Esophagus mucosa (tissue), 1 donor: ENCODE measurements at regions not wholly inside any gene's neighbourhood (a gene's known extent, or its start where the extent isn't known, plus 50 kb on each side); places are given as distances from the start of the nearest gene placed in this dataset.

ENCODE experiments used
- ATAC-seq: fragments of 200-7000 bp; cut with Tn5 transposase; one replicate; pipeline ENCODE4 v1.9.1; 2020
- donor health status: DM: yes; HTN: yes; CAD: no.

DNA sequence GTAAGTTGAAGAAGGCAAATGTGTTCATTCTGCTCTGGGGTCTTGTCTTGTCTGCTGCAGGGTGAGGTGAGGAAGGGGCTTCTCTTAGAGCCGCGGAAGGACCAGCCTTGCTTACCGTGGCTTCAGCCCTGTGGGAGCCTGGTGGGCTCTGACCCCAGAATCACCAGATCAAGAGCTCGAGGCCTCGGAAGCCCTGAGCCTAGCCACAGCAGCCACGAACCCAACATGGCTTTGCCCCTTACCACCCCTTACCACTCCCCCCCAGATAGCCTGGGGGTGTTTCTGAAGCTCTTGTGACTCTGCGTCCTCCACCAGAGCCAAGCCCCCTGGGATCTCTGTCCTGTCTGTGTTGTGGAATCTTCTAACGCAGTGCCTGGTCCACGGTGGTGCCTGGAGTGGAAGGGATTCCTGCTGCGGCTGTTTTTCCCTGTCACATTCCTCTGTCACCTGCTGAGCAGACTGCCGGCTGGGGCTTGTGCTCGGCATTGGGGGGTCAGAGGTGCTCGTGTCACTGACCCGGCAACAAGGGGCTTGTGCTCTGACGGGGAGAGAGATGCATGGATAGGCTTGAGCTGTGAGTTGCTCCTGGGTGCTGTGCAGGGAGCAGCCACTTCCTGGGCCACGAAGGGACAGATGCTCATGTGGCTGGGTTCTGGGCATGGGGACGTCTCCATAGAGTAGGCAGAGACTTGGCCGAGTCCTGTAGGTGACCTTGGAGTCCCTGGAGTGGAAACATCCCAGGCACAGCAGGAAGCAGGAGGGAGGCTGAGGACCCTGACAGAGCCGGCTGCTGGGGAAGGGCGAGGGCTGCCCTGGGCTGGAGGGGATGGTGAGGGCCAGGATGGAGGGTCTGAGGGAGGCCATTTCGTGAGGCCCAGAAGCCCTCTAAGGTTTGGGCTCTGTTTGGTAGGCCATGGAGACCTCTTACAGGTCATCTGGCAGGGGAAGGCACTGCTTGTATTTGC lies 316.0 kb downstream of the QKI start:
- no peak for ATAC-seq

DNA sequence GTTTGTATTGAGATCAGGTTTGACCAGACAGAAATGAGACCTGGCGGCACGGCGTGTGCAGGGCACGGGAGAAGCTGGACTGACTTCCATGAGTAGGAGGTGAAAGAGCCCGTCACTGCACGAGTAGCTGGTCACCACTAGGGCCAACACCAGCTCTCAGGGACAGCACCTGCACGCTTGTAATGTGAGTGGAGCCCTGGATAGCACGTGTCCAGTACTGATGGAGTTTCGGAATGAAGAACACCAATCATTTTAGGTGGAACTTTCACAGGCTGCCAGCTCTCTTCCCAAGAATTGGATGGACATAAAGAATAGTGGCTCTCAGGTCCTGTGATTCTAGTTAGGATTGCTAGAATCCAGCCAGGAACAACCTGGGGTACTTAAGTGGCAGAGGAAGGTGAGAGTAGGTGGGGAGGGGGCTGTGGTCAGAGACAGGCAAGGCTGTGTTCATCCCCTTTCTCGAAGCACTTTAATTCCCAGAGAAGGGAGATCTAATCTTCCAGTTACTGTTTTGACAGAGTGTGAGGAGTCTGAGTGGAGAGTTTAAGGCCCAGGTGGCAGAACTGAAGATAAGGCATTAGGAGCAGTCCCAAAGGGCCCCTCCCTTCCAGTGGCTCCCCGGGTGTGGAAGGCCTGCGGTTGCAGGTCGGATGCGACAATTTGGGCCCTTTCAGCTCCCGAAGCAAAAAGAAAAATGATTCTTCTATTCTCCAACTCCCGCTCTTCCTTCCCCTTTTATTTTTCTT lies 314.8 kb downstream of the QKI start:
- no peak for ATAC-seq

DNA sequence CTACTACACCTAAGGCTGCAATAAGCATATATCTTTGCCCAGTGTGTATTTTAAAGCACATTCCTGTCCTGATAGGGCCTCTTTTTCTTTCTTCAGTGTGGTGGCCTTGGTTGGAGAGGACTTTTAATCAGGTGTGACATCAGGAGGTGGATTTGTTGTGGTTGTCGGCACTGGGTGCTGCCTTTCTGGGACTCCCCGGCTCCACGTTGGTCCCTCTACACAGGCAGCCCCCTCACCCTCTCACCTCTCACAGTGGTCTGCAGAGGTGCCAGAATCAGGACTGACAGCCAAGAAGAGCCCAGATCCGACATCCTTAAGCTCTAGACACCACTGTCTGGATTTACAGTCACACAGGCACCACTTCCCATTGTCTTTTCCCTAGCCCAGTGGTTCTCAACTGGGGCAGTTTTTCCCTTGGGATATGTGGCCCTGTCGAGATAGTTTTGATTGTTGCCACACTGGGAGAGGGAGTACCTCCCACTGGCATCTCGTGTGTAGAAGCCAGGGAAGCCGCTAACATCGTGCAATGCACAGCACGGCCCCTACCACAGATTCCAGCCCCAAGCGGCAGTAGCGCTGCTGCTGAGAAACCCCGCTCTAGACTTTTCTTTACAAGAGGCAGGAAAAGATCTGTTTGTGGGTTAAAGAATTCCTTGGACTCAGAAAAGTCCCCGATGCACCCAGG lies 314.1 kb downstream of the QKI start:
- ATAC-seq: no peak

DNA sequence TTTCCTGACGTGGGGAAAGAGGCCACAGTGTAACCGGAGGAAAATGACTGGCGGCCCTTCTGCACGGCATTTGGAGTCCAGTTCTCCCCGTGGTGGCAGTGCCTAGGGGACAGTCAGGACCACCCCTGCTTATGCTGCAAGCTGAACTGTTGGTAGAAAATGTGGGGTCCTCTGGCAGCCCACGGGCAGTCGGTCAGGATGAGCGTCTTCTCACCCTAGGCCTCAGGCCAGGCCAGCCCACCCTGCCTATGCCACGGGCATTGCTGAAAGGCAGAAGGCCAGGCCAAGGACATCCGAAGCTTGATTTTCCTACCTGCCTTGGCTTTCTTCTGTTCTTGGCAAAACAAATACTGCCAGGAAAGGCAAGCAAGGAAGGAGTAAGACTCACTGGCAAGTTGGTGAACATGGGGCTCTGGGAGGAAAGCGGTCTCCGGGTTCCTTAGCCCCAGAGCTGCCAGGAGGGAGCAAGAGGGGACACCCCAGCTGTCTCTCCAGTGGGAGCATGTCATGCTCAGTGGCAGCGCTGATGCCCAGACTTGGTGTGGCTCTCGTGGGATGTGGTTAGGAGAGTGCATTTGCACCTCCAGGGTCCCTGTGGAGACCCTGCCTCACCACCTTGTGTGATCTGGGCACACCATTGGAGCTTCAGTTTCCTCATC lies 311.6 kb downstream of the QKI start:
- ATAC-seq: no peak

DNA sequence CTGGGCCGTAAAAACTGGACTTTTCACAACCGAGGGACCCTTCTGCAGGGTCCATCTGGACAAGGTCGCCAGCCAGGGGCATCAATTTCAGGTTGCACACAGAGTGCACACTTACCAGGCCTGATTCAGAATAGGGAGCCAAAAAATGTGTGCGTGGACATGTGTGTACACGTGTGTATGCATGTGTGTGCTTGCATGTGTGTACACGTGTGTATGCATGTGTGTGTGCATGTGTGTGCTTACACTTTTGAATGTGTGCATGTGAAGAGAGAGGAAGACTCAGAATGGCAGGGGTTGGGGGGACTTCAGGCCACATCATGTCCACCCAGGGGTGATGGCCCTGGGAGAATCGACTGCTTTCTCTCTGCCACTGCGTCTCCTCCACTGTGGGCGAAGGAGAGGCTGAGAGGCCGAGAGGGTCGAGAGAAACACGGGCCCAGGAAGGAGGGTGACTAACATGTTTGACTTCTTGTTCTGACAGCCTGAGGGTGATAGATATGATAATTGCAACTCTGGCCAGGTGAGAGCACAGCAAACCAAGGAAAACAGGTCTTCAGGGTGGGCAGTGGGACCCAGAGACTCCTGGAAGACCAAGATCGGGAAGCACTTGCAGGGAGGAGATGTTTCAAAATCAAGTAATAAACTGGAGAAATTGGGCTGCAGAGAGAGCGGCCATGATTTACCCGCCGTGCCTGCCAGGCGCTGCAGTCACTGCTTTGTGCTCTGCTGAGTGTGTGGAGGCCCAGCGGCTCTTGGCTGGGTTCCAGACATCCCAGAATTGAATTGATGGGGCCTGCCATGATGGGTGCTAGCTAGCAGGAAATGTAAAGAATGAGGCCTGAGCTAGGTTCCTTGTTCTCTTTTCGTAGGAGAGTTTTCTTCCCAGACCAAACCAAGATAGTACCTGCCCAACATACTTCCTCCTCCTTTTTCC lies 310.8 kb downstream of the QKI start:
- no peak for ATAC-seq

DNA sequence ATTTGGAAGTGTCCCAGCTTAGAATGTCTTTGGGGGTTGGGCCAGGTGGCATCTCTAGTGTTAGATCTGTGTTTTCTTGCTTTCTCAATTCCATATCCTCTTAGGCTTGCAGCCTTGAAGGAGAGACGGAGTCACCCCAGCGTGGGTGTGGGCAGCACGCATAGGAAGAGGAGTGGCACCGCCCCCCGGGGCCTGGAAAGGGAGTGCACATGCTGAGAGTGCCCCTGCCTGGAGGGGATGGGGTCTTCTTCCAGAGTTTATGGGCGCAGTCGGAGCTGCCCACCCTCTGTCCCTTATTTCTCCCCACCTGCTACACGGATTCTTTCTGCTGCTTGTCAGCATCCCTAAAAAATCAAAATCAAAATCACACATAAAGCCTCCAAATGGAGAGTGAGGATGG lies 309.7 kb downstream of the QKI start:
- no peak for ATAC-seq

DNA sequence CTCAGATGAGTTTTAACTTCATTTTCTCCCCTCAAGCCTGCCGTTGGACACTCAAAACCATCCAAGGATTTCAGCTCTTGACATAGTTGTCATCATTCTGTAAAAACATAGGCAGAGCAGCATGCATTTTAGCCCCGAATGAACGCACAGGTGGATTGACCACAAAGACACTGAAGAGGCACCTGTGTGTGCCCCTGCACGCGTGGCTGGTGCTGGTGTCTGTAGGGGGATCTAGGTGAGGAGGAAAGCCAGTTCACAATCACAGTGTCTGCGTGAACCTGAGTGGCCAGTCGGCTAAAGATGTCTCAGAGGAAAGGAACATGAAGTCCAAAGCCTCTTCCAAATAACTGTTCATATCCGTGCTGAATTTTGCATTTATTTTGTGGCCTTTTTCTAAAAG lies 309.2 kb downstream of the QKI start:
- ATAC-seq: no peak

DNA sequence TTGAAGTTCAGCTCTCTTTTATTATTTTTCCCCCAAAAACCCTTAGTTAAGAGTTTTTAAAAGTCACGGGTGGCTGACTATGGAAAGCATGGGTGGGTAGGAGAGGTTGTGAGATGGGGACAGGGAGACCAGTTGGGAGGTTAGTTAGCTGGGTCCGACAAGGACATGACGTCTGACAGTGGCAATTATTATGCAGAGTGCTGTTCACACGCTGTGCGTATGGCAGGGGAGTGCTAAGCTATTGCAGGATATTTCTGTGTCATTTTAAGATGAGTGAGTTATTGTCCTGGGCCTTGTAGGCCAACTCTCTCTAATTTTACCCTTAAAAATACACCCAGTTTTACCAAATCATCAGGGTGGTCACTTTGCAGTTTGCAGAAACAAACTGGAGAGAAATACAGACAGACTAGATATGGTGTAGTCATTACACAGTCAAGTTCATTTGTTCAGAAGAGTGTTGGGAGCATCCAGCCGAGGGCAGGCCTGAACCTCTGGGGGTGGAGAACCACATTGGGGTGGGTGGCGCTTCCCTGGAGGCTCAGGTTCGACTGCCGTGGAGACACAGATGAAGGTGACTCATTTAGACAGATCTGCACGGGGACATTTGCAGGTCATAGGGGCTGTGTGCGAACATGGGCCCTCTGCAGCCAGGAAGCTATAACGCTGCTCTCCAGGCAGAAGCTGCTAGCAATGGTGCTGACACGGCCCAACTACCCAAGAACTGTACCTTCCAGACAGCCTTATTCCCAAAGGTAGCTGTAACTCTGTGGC lies 307.6 kb downstream of the QKI start:
- no peak for ATAC-seq

DNA sequence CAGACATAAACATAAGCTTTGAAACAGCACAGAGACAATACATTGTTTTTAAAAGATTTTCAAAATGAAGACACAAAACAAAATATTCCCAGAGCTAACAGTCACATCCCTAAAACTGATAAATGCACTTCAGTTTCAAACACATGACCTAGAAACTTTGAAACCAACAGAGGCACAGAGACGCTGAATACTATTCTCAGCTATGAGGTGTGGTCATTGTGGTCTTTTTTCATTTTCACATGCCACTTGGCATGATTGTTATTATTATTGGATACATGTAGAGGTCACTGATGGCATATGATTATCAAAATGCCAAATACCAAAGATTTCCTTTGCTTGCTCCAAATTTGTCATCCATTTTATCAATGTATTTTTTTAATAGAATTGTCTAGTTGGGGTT lies 306.9 kb downstream of the QKI start:
- ATAC-seq: no peak

DNA sequence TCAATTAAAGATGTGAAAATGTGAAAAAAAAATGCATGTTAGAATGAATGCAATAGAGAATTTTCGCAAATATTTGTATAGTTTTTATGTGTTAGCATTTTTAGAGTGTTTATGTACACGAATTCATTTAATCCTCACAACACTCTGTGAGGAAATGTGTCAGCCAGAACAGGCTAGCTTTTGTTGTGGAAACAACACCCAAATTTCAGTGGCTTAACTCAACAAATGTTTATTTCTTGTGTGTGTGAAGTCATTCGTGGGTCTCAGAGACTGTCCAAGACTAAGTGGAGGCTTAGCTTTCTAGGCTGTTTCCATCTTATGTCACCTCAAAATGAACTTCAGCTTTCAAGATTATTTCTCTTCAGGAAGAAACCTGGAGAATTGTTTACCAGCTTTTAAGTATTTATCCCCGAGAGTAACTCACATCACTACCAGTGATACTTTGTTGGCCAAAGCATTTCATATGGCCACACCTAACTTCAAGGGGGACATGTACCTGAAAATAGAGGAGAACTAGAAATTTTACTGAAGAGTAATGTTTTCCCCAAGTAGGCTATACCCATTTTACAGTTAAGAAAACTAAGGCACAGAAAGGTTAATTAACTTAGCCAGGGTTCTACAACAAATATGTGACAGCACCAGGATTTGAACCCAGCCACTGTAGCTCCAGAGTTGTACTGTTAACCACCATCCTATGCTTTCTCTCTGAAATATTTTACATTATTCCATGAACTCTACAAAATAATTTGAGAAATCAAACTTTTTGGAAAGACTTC lies 306.1 kb downstream of the QKI start:
- no peak for ATAC-seq

DNA sequence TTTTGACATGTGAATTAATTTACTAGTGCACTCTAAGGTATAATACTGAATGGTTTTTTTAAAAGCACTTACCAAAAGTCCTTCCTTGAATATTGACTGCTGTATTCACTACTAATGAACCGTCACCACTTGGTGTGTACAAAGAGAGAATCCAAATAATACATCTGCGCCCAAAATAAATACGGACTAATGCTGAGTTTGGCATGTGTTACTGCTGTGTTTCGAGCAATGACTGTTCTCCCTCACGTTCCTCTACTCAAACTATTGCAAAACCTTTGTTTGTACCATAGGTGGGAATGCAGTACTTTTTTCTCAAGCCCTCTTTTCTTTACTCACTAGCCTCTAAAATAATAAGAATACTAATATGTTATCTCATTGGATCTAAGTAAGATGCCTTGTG lies 305.5 kb downstream of the QKI start:
- peak; percentile 25 for ATAC-seq

DNA sequence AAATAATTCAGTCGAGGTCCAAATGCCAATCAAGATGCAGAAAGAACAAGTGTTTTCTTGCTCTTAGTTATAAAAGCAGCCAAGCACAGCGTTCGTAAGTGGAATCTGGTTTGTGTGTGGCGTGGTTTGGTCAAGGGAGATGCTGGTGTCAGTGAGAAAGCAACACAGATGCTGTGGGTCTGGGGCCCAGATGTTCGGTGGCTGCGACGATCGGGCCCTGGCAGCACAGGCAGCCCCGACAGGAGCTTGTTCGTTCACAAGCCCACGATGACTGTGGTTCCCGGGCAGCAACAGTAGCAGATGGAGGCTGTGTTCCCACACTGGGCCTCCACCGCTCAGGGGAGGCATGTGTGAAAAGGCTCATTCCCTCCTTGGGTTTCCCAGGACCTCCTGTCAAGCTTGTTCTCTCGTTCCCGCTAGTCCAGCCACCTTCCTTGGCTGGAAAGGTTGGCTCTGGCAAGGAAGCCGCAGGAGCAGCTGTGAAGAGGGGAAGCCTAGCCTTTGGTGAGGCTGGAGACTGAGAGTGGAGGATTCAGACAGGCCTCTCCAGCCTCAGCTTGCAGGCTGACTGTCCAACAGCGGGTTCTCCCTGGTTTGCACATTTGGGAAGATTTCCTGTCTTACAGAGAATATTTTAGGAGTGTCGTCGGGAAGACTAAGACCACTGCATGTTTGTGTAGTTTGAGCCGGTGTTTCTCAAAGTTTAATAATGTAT lies 304.7 kb downstream of the QKI start:
- ATAC-seq: no peak

DNA sequence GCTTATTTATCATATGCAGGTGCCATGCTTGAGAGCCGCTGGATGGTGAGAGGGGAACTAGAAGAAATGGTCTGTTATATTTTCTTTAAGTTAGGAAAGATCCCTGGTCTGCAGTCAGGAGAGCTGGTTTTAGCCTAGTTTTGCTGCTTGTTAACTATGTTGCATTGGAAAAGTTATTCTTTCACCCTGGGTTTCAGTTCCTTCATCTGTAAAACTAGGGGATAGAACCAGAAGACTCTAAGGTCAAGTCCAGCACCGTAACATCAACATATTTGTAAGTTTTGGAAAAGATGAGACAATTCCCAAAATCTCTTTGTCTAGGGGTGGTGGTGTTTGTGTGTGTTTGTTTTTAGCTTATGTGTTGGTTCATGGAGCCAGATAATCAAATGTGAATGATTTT lies 304.0 kb downstream of the QKI start:
- ATAC-seq: no peak

DNA sequence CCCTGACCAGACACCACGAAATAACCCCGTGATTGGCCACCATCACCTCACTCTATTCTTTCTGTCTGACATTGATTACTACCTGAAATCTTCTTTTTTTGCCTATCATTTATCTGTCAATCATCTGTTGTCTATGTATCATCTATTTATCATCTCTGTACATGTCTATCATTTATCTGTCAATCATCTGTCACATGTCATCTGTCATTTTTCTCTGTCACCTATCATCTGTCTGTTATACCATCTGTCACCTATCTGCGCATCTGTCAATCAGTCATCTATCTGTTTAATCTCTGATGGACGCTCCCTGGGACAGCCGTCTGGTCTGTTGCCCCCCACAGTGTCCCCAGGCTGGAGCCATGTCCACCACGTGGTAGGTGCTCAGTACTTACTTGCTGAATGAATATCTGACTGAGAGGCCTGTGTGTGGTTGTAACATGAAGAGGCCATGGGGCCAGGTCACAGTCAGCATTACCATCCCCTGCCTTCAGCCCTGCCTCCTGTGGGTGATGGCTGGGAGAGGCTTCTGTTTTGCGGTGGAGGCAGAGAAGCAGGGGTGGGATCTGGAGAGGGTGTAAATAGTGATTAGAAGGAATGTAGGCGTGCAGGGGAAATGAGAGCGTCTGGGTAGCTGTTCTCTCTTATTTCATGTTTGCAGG lies 302.7 kb downstream of the QKI start:
- no peak for ATAC-seq

DNA sequence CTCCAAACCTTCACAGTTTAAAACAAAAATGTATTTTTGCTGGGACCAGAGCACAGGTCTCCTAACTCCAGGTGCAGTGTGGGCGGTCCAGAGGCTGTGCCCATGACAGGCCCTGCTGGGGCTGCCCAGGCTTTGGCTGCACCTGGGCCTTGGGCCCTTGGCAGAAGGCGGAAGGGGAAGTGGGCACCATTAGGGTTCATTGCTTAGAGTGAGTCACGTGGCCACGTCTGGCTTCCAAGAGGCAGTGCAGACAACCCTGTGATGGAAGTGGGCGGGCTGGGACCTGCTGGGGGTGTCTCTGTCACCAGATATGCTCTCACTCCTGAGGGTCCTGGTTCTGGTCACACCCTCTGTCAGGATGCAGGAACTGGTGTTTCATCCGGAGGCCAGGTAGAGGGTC lies 302.2 kb downstream of the QKI start:
- ATAC-seq: peak; percentile 32

DNA sequence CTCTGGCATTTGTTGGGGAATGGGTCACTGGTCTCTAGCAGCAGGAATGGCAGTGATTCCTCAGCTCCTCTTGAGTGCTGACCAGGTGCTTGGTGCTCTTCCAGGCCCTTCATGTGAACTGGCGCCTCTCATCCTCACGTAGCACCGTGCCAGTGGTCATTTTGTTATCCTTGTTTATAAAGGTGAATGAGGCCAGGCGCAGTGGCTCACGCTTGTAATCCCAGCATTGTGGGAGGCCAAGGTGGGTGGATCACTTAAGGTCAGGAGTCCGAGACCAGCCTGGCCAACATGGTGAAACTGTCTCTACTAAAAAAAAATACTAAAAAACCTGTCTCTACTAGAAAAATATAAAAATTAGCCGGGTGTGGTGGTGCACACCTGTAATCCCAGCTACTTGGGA lies 301.3 kb downstream of the QKI start:
- no peak for ATAC-seq

DNA sequence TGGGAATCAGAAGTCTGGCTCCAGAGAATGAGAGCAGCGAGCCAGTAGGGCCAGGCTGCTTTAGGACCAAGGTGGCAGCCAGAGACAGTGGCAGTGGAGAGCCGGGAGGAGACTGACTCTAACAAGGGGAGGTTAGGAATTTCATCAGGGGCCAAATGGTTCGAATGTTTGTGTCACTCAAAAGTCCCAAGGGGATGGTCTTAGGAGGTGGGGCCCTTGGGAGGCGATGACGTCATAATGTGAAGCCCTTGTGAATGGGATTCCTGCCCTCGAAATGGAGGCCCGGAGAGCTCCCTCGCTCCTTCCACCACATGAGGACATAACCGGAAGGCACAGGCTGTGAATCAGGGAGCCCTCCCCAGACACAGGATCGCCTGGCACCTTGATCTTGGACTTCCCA lies 299.7 kb downstream of the QKI start:
- ATAC-seq: no peak

DNA sequence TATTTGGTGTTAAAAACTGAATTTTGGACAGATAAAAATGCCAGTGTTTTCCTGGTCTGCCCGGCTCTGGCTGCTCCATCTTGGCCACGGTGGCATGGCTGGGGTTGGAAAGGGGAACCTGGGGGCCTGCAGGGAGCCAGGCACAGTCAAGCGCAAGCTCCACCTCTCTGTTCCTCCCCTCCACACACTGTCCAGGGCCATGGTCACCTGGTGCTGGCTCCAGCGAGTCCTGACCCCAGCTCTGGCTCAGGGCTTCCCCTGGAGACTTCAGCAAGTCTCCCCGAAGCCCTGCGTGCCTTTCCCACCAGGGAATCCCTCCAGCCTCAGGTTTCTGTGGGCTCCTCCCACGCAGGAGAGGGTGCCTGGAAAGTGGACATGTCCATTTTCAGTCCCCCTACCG lies 298.5 kb downstream of the QKI start:
- no peak for ATAC-seq

DNA sequence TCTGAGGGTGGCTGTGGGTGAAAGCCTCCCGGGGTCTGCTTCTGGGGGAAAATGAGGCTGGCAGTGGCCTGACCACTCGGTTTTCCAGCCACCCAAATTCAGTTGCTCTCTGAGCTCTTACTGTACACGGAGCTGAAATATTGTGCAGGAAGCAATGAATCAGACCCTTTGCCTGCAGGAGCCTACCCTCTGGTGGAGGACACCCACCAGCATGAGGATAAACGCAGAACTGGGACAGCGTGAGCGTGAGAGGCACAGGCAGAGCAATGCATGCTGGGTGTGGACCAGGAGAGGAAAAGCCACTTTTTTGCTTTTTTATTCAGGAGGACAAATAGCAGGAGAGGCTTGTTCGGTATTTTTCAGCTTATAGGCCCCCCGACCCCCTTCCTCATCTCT lies 298.0 kb downstream of the QKI start:
- no peak for ATAC-seq
